KBM-7 (cell line): ENCODE measurements at regions not wholly inside any gene's neighbourhood (a gene's known extent, or its start where the extent isn't known, plus 50 kb on each side); places are given as distances from the start of the nearest gene placed in this dataset.
"Not testable (repeated sequence)": the region's sequence is repeated elsewhere in the genome, so short reads cannot be mapped to it uniquely, and the experiment has no call there.

Source experiments
- DNase-seq: peaks from one replicate; pipeline ENCODE4 v3.0.0-alpha.2; 2015
- in situ Hi-C: fragments of 300-500 bp; cut with MboI; formaldehyde crosslinking; loops from 2 replicates; pipeline ENCODE4 v1.14.3; 2020; ENCODE audit warnings: low sequenced_read_pairs, low pct_unique_long_range_greater_than_20kb, mixed read lengths

DNA sequence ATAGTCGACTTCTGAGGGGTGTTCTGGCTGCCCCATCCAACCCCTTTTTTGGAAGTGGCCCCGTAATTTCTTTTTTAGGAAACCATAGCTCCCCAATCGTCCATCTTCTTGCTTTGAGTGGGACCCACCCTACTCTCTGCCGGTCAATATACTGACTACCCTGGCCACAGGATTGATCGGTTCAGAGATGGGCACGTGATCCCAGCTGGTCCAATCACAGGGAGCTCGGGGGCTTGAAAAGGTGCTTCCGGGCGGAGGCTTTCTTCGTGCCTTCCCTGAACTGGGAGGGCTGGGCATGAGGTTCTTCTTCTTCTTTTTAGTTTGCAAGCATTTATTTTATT, 78.7 kb upstream of the SH3PXD2B start:
- DNase-seq = no peak
- in situ Hi-C loops = no loop called here

- DNase-seq, in situ Hi-C loops: not testable (repeated sequence)
Observed at GRCh38 chr5:172532439-172532838, 78.1 kb upstream of the SH3PXD2B start.

- in situ Hi-C loops = no loop called here
- no peak for DNase-seq
Observed at GRCh38 chr5:172531704-172532026, 77.3 kb upstream of the SH3PXD2B start.

GRCh38 chr5:172530878-172531703, 76.8 kb upstream of the SH3PXD2B start:
- DNase-seq = no peak
- in situ Hi-C loops = no loop called here

- in situ Hi-C loops = no loop called here
- no peak for DNase-seq
Observed at GRCh38 chr5:172530406-172530805, 76.1 kb upstream of the SH3PXD2B start.

GRCh38 chr5:172529896-172530295, 75.6 kb upstream of the SH3PXD2B start:
- DNase-seq = no peak
- in situ Hi-C loops = no loop called here

GRCh38 chr5:172528440-172528839, 74.1 kb upstream of the SH3PXD2B start:
- no peak for DNase-seq
- in situ Hi-C loops = no loop called here

DNA sequence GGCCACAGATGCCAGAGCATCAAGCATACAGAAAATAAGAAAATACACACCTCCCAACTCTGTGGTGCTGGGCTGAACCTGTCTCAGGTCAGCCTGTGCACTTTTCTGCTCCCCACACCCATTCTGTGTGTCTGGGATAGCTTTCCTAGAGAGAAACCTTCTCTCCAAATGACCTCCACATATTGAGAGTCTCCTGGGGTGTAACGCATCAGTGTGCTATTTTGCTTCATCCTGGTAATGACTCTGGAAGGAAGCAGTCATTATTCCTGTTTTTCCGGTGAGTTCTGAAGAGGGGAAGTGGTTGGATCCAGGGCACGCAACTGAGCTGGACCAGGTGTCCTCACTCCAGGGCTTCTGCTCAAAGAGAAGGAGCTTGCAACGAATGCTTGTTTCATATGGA, 73.2 kb upstream of the SH3PXD2B start:
- in situ Hi-C loops = no loop called here
- peak; percentile 8 for DNase-seq

GRCh38 chr5:172525996-172526360, 71.7 kb upstream of the SH3PXD2B start:
- in situ Hi-C loops = no loop called here
- DNase-seq = no peak

GRCh38 chr5:172525307-172525995, 71.1 kb upstream of the SH3PXD2B start:
- in situ Hi-C loops = no loop called here
- no peak for DNase-seq

GRCh38 chr5:172524573-172525021, 70.3 kb upstream of the SH3PXD2B start:
- in situ Hi-C loops = no loop called here
- DNase-seq = no peak

GRCh38 chr5:172523146-172523745, 68.9 kb upstream of the SH3PXD2B start:
- in situ Hi-C loops = no loop called here
- DNase-seq = no peak

DNA sequence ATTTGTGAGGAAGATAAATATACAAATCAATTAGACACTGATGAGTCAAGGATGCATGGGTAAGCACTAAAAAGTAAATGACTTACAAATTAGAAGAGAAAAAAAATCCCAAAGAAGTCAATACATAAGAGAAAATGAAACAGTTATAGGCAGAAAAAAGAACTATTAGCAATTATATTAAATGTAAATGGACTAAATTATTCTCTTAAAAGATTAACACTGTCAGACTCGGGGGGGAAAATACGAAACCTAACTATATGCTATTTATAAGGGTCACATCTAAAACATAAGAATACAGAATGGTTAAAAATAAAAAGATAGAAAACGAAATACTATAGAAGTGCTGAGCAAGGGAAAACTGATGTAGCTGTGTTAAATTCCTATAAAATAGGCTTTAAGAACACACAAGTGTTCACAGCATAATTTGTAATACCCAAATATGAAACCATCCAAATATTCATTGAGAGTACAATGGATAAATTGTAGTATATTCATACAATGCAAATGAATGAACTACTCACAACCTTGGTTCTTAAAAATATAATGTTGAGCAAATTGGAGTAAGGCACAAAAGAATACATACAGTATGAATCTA, 67.1 kb upstream of the SH3PXD2B start:
- DNase-seq = no peak
- in situ Hi-C loops = no loop called here

GRCh38 chr5:172511952-172512351, 57.6 kb upstream of the SH3PXD2B start:
- in situ Hi-C loops = no loop called here
- DNase-seq = no peak

- in situ Hi-C loops = no loop called here
- no peak for DNase-seq
Observed at GRCh38 chr5:172509405-172509781, 55.1 kb upstream of the SH3PXD2B start.

DNA sequence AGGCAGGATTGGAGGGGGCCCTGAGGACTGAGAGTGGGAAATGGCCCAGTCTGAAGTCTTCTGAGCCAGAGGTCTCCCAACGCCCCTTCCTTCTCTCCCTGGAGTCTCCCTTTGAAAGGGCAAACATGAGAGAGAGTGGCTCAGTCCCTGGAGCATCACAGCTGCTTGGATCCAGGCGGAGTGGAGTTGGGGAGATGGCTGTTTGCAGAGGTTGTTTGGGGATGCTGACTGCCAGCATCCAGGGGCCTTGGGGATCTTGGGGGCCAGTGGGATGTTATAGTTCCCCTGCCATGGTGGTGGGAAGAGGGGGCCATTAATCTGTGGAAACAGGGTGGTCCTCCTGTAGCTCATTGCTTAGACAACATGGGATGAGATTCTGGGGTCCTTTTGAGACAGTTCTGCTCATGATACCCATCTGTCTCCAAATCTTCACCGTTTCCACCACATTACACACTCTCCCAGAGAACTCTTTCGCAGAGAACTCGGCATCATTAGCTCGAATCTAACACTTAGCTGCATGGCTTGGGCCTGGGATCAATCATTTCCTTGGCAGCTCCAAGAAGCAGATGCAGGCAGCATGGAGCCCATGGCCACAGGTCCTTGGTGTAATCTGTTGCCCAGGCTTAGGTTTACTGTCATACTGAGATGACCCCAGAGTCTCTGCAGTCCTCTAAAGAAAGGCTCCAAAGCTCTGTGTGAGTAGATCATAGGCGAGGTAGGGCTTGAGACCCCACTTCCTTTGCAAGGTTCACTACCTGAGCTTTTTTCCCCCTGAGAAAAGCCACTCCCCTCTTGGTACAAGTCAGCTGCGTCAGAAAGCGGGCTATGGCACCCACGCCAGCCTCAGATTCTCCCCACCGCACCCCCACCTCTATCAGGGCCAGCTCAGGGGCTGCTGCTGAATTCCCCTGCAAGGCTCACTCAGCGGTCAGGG, 54.4 kb upstream of the SH3PXD2B start:
- in situ Hi-C loops = no loop called here
- DNase-seq = no peak

DNA sequence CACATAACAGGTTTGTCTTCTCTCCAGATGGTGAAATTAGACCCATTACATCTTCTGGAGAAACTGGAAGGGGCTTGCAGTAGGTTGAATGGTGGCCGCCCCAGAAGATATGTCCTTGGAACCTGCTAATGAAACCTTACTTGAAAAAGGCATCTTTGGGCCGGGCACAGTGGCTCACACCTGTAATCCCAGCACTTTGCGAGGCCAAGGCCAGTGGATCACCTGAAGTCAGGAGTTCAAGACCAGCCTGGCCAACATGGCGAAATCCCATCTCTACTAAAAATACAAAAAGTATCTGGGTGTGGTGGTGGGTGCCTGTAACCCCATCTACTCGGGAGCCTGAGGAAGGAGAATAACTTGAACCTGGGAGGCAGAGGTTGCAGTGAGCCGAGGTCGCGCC, 53.2 kb upstream of the SH3PXD2B start:
- DNase-seq, in situ Hi-C loops: not testable (repeated sequence)

DNA sequence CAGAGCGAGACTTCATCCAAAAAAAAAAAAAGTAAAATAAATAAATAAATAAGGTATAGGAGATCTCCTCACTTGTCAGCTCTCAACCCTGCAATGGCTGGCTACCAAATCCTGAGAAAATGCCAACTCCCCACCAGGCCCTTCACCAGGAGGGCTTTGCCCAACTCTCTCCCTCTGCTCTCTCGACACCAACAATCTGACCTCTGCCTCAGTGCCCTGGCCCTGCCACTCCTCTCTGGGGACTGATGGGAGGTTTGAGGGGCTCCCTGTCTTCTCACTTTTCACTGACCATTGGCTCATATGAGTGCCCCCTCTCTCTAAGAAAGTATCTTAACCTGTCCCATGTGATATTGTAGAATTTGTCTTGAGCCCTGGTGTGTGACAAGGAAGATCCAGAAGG, 52.6 kb upstream of the SH3PXD2B start:
- in situ Hi-C loops = no loop called here
- no peak for DNase-seq

- in situ Hi-C loops = no loop called here
- no peak for DNase-seq
Observed at GRCh38 chr5:172506251-172506650, 51.9 kb upstream of the SH3PXD2B start.
